ENCODE measurements at regions not wholly inside any gene's neighbourhood (a gene's known extent, or its start where the extent isn't known, plus 50 kb on each side); places are given as distances from the start of the nearest gene placed in this dataset.

DNA sequence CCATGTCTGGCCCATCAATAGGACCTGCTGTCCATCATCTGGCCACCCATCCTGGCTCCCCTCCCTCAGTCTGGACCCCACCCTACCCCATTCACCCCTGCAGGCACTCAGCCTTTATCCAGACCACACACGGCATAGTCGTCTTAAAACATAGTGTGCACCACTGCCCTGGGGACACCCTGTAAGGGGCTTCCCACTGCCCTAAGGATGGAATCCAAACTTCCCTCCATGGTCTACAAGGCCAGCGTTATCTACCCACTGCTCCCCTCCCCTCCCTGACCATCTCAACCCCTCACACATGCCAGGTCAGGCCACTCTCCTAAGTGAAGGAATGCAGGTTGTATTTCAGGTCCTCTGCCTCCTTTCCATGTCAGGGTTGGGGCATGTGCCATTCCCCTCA lies 352.7 kb upstream of the ZNF507 start:
- no peak for DNase-seq

DNA sequence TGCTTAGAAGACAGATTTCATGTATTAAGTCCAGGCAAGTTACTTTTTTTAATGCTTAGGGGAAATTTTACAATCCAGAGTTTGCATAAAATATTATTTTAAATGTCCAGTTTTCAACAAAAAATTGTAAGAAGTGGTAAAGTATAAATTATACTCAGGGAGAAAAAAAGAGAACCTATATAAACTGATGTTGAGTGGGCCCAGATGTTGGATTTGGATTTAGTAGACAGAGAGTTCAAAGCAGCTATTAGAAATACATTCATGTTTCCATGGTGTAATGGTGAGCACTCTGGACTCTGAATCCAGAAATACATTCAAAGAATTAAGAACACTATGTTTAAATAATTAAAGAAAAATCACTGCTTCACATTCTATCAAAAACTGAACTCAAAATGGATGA lies 349.9 kb upstream of the ZNF507 start:
- DNase-seq, result no peak

DNA sequence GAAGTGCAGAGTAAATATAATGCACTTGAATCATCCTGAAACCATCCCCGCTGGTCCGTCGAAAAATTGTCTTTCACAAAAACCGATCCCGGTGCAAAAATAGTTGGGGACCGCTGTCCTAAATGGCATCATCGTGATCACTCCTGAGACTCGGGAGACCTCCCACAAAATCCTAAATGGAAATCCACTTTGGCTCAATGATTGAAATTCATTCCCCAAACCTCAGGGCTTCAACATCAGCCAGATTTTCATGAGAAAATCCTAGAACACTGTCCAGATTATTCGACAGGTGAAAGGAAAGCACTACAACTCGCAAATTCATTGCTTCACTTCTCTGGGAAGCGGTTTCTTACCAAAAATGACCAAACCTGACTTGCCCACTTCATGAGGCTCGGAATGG lies 335.3 kb upstream of the ZNF507 start:
- no peak for DNase-seq

- DNase-seq, result no peak
Measured at GRCh38 chr19:32012206-32012605, 333.2 kb upstream of the ZNF507 start.

- DNase-seq, result no peak
Measured at GRCh38 chr19:32012886-32013631, 332.4 kb upstream of the ZNF507 start.

DNA sequence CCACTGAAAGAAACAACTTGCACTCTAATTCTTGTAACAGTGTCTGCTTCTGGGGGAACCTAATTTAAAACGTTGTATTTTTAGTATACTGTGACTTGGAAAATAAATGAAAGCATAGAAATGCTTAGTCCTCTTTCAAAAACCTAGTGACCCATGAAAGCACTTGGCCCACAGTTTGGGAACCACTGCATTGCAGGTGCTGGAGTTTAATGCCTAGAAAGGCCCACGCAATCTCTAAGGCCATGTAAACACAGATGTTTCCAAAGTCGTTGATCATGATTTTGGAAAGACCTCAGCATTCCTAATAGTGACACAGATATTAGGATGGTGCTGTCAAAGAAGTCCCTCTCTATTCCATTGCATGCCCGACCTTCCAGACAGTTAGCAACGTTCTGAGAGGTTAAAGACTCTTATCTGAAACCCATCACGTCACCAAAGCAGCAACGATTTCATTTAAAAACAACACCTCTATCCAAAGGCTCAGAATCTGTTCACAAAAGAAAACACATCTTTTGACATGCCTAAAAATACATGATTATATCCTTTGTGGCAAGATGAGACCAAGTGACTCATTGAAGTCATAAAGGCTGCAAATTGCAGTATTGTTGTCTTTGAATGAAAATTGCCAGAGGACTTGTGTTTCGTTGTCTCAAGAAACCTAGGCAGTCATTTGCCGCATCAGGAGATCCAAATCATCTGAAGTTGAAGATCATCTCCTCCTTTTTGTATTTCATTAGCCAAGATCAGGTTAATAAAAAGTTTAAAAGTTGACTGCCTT lies 328.0 kb upstream of the ZNF507 start:
- DNase-seq, result no peak

GRCh38 chr19:32018014-32018413 lies 327.4 kb upstream of the ZNF507 start:
- no peak for DNase-seq

GRCh38 chr19:32020538-32020937 lies 324.9 kb upstream of the ZNF507 start:
- DNase-seq, result no peak

GRCh38 chr19:32022044-32022640 lies 323.3 kb upstream of the ZNF507 start:
- no peak for DNase-seq

- DNase-seq, result no peak
Measured at GRCh38 chr19:32022731-32023563, 322.5 kb upstream of the ZNF507 start.

- DNase-seq, result no peak
Measured at GRCh38 chr19:32023564-32023832, 321.9 kb upstream of the ZNF507 start.

DNA sequence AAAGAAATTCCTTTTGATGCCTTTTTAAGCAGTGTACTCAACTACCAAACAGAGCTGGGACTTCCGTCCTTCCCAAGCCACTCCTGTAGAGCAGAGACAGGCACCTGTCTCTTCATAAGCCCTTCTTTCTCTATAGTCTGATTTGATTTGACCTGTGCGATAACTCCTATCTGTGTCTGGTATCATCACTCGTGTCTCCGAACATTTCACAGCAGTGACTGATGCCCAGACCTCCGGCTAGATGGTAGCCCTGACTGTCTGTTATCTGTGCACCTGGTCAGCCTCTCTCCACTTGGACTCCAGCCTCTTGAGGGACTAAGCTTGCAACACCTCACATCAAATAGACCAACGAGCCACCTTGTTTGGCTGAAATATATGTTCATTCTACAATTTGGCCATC lies 316.2 kb upstream of the ZNF507 start:
- DNase-seq, result no peak

GRCh38 chr19:32032561-32032960 lies 312.8 kb upstream of the ZNF507 start:
- no peak for DNase-seq

DNA sequence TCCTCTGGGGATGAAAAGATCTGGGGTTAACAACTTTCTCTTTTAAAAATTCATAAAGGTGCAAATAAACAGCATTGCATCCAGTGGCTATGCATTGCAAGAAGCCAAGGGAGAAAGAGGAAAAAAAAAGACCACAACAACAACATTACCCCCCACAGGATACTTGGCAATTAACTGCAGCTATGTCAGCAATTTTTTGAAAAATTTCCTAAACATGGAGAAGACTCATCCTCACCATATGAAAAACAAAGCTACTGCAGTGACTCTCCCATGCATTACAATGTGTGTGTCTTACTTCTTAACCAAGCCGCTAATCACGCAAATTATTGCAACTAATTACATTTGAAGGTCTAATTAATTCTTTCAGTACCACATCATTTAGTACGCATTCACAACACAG lies 309.8 kb upstream of the ZNF507 start:
- no peak for DNase-seq

DNA sequence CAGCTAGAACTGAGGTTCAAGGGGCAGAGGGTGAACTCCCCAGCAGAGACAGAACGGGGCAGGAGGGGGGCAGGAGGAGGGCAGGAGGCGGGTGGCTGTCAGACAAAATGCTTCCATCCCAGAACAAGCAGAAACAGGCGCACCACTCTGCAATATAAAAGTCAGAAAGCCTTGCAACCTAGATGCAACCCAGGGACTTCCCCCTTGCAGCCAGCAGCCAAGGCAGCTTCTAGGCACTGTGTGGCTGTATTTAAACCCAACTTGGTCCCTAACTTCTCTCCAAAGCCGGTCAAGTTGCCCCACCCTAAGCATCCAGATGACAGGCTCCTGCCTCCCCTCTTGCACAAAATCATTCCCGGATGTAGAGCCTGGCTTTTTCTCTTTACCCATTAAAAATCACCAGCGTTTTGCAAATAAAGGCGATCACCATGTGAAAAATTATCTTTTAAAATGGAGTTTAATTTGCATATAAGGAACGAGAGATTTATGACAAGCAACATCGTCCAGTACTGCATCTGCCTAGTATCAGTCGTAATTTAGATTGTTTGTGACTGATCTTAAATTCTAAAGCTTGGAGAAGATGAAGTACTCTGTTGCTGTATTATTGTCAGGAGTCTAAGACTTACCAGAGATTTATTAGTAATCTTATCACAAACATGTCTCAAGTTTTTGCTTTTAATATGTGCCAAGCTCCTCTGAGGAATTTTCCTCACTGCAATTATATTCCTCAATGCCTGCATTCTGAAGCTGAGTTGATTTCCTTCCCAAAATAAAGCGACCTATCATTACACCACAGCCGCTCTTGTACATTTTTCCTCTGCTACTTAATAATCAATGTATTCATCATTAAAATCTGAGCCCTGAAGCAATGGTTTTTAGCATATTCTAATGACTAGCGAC lies 307.1 kb upstream of the ZNF507 start:
- DNase-seq, result no peak

DNA sequence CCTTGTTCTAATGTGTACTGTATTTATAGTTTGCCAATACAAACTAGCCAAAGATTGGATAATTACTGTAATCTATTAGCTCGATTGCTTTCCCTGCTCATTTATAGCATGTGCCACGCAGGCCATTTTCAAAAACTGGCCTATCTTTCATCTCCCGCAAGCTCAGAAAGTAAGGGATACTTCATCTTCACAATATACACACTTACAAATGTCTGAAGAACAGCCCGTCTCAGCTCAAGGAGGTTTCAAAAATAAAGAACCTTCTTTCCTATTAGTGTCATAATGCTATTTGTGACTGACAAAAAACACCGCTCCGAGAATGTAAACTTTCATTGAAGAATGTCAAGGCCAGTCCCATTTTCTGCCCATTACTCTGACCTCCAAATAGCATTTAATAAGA lies 306.4 kb upstream of the ZNF507 start:
- no peak for DNase-seq

- no peak for DNase-seq
Measured at GRCh38 chr19:32039440-32039839, 306.0 kb upstream of the ZNF507 start.

GRCh38 chr19:32040236-32040635 lies 305.2 kb upstream of the ZNF507 start:
- DNase-seq, result no peak

DNA sequence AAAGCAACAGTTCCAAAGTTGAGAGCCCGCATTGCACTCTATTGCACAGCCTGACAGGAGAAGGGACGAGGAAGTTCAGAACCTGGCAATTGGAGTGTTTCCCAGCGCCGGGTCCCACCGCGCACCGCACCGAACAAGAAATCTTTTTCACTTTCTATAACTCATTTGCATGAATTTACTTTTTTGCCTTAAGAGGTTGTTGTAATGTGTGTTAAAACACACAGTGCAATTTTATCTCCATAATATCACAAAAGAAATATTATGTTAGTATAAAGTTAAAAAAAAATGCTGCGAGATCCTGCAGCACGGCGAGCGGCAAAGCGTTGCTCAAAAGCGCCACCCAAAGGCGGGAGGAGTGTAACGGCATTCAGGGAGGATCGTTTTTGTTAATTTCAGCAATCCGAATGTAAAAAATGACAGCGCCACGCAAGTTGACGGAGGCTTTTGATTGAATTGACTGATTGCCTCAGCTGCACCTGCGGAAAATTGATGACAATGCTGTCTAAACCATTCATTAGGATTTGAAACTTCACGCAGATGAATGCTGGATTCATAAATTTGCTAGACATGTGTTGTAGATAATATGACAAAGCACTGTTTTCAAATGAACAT lies 303.6 kb upstream of the ZNF507 start:
- peak in 1 of 3 experiments; percentile 4 for DNase-seq

DNA sequence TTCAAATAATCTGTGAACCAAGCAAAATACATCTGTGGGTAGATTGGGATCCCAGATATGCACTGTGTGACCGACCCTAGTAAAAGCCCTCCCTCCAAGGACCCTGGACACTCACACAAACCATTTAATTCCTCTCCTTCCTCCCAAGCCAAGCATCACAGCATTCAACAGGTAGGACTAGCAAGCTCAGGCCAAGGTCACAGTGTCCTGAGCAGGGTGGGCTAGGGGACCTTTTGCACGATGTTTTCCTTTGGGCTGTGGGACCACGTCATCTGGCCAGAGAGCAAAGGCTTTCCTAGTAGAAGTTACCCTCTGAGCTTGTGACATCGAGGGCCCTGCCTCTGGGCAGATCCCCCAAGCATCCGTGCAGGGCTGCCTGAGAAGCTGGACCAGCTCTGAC lies 297.6 kb upstream of the ZNF507 start:
- no peak for DNase-seq

GRCh38 chr19:32053376-32053775 lies 292.0 kb upstream of the ZNF507 start:
- no peak for DNase-seq

DNA sequence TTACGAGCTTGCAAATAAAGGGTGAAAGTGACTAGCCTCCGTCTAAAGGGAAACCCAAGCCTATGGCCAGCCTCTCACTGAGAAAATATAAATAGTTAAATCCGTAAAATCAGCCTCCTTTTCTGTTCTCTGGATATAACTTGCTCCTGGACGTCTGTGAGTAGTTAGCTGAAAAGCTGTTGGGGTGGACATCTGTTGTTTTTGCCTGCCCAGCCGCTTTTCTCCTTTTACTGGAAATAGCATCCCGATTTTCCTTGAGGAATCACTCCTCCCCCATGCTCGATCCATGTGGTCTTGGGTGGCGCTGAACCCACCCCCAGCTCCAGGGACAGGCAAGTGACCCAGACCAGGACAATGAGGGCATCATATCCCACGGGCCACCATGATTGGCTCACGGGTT lies 291.5 kb upstream of the ZNF507 start:
- no peak for DNase-seq

All from NCI-H1417 (cell line).